ENCODE measurements at regions not wholly inside any gene's neighbourhood (a gene's known extent, or its start where the extent isn't known, plus 50 kb on each side); places are given as distances from the start of the nearest gene placed in this dataset.
"Not testable (repeated sequence)": the region's sequence is repeated elsewhere in the genome, so short reads cannot be mapped to it uniquely, and the experiment has no call there.

GRCh38 chr10:81280497-81281479 lies 594.2 kb upstream of the NRG3 start:
- DNase-seq, result no peak

GRCh38 chr10:81288544-81288943 lies 586.5 kb upstream of the NRG3 start:
- no peak for DNase-seq

GRCh38 chr10:81297292-81297691 lies 577.7 kb upstream of the NRG3 start:
- DNase-seq, result no peak

GRCh38 chr10:81303656-81304055 lies 571.3 kb upstream of the NRG3 start:
- DNase-seq, result no peak

GRCh38 chr10:81306971-81307782 lies 567.8 kb upstream of the NRG3 start:
- peak; percentile 15 for DNase-seq

- no peak for DNase-seq
Observed at GRCh38 chr10:81309041-81309552, 565.9 kb upstream of the NRG3 start.

- DNase-seq, result no peak
Observed at GRCh38 chr10:81314471-81314870, 560.5 kb upstream of the NRG3 start.

- DNase-seq, result no peak
Observed at GRCh38 chr10:81315026-81315425, 560.0 kb upstream of the NRG3 start.

- DNase-seq, result no peak
Observed at GRCh38 chr10:81348003-81348402, 527.0 kb upstream of the NRG3 start.

- no peak for DNase-seq
Observed at GRCh38 chr10:81367132-81367531, 507.9 kb upstream of the NRG3 start.

- DNase-seq, result no peak
Observed at GRCh38 chr10:81386817-81387216, 488.2 kb upstream of the NRG3 start.

- no peak for DNase-seq
Observed at GRCh38 chr10:81403451-81403850, 471.5 kb upstream of the NRG3 start.

GRCh38 chr10:81405399-81405798 lies 469.6 kb upstream of the NRG3 start:
- no peak for DNase-seq

GRCh38 chr10:81414038-81414437 lies 461.0 kb upstream of the NRG3 start:
- peak; percentile 6 for DNase-seq

- no peak for DNase-seq
Observed at GRCh38 chr10:81426722-81427121, 448.3 kb upstream of the NRG3 start.

GRCh38 chr10:81428456-81429134 lies 446.4 kb upstream of the NRG3 start:
- peak; percentile 40 for DNase-seq

GRCh38 chr10:81439445-81439844 lies 435.5 kb upstream of the NRG3 start:
- no peak for DNase-seq

- DNase-seq, result not testable (repeated sequence)
Observed at GRCh38 chr10:81441624-81442023, 433.4 kb upstream of the NRG3 start.

- no peak for DNase-seq
Observed at GRCh38 chr10:81444242-81444929, 430.6 kb upstream of the NRG3 start.

- DNase-seq, result no peak
Observed at GRCh38 chr10:81450651-81451050, 424.3 kb upstream of the NRG3 start.

GRCh38 chr10:81472927-81473470 lies 402.0 kb upstream of the NRG3 start:
- DNase-seq, result peak; percentile 87

GRCh38 chr10:81473755-81474154 lies 401.2 kb upstream of the NRG3 start:
- no peak for DNase-seq
